ENCODE measurements at regions not wholly inside any gene's neighbourhood (a gene's known extent, or its start where the extent isn't known, plus 50 kb on each side); places are given as distances from the start of the nearest gene placed in this dataset.

DNA sequence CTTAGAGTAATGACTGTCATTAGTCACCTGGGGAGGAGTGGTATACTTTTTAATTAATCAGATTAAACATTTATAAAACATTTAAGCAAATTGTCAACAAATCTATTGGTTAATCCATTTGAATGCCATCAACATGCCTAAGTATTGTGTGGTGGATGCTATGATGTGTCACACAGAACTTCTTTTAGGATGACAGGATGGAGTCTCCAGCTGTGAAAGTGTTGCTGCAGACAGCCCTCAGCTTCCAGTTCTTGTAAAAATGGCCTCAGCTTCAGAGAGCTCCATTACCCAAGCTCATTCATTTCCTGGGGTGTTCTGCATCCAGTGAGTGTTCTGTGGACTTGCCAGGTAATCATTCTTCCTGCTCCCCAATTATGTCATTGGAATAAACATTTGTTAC lies 74.3 kb upstream of the CLNK start:
- H3K36me3 Mint-ChIP-seq (ENCODE audit: low read depth) = no peaks in the 10 kb centered on the region
- TF ChIP-seq, protein P1, sequence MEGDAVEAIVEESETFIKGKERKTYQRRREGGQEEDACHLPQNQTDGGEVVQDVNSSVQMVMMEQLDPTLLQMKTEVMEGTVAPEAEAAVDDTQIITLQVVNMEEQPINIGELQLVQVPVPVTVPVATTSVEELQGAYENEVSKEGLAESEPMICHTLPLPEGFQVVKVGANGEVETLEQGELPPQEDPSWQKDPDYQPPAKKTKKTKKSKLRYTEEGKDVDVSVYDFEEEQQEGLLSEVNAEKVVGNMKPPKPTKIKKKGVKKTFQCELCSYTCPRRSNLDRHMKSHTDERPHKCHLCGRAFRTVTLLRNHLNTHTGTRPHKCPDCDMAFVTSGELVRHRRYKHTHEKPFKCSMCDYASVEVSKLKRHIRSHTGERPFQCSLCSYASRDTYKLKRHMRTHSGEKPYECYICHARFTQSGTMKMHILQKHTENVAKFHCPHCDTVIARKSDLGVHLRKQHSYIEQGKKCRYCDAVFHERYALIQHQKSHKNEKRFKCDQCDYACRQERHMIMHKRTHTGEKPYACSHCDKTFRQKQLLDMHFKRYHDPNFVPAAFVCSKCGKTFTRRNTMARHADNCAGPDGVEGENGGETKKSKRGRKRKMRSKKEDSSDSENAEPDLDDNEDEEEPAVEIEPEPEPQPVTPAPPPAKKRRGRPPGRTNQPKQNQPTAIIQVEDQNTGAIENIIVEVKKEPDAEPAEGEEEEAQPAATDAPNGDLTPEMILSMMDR (IDR thresholded peaks at IDR 0.05; ENCODE audit: unreplicated experiment in 3 of 3) = no peak

DNA sequence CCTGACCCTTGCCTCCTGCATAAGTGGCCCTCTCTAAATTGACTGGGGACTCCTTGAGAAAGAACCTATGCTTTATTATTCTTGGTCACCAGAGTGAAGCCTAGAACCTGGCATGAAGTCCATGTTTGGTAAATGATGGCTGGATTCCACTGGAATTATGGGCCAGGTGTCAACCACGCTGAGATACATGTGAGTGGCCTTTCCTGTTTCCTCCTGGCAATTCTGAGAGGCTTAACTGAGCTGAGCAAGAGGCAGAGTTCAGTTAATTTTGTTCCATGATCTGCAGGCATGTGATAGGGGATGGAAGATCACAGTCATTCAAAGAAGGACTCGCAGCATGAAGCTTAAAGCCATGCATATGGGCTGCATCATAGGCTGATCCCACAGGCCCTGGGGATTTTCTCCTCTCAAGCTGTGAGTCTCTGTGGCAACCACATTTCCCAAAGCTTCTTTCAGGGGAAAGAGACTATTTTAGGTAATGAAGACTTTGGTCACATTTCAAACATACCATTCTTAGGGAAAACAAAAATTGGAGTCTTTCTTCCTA lies 69.4 kb upstream of the CLNK start:
- no peaks in the 10 kb centered on the region for H3K27me3 Mint-ChIP-seq (ENCODE audit: low read depth)
- H3K4me3 Mint-ChIP-seq = no peak overlapping the region
- H3K36me3 Mint-ChIP-seq (ENCODE audit: low read depth) = no peaks in the 10 kb centered on the region
- H3K4me1 Mint-ChIP-seq = peaks cover 15% of the 10 kb centered on the region
- TF ChIP-seq, protein P1 (IDR thresholded peaks at IDR 0.05; ENCODE audit: unreplicated experiment in 3 of 3) = no peak
- peak overlapping the region in 1 of 3 experiments; percentile 23 for H3K27ac Mint-ChIP-seq
- no peaks in the 10 kb centered on the region for H3K9me3 Mint-ChIP-seq

More for the DNA sequence above, 74.3 kb upstream of the CLNK start:
- no peak overlapping the region for H3K27ac Mint-ChIP-seq
- no peak overlapping the region for H3K4me3 Mint-ChIP-seq
- H3K9me3 Mint-ChIP-seq = no peaks in the 10 kb centered on the region
- H3K27me3 Mint-ChIP-seq (ENCODE audit: low read depth) = no peaks in the 10 kb centered on the region
- H3K4me1 Mint-ChIP-seq = peaks cover 18% of the 10 kb centered on the region

DNA sequence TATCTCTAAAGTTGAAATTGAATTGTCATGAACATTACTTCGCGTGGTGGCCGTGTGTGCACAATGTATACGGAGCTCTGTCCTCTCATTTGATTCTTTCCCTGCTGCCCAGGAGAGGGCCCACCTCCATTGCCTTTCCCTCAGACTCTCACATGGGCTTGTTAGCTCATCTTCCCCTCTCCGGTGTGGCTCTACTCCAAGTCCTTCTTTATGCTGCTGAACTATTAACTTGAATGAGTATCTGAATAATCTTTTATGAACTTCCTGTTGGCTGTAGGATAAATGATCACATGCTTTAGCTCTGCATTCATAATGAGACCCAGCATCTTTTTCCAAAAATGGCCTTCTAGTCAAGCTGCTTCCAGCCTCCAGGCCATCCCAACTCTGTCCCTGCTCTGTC lies 68.8 kb upstream of the CLNK start:
- peaks cover 15% of the 10 kb centered on the region for H3K4me1 Mint-ChIP-seq
- no peaks in the 10 kb centered on the region for H3K27me3 Mint-ChIP-seq (ENCODE audit: low read depth)
- no peaks in the 10 kb centered on the region for H3K36me3 Mint-ChIP-seq (ENCODE audit: low read depth)
- H3K4me3 Mint-ChIP-seq = no peak overlapping the region
- TF ChIP-seq, protein P1 (IDR thresholded peaks at IDR 0.05; ENCODE audit: unreplicated experiment in 3 of 3) = peak in 2 of 3 experiments; percentile 9
- H3K27ac Mint-ChIP-seq = peak overlapping the region in 2 of 3 experiments; percentile 7 to 23
- no peaks in the 10 kb centered on the region for H3K9me3 Mint-ChIP-seq

DNA sequence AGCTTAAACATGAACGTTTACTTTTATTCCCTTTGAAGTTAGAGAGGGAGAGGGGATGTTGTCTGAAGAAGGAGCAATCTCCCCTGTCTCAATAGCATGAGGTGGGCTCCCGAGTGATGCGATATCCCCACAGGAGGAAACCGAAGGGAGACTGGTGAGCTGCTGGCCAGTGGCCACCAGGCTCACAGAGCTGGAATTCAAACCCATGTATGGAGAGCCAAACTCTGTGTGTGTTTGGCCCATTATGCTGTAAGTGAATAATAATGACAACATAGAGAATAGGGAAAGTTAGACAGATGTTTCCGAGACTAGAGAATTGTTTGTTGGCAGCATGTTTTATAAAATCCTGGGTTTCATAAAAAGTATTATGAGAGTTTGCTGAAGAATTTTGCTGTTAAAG lies 66.1 kb upstream of the CLNK start:
- H3K27me3 Mint-ChIP-seq (ENCODE audit: low read depth) = no peaks in the 10 kb centered on the region
- no peaks in the 10 kb centered on the region for H3K36me3 Mint-ChIP-seq (ENCODE audit: low read depth)
- TF ChIP-seq, protein P1 (IDR thresholded peaks at IDR 0.05; ENCODE audit: unreplicated experiment in 3 of 3) = no peak
- H3K4me1 Mint-ChIP-seq = peaks cover 20% of the 10 kb centered on the region
- no peaks in the 10 kb centered on the region for H3K9me3 Mint-ChIP-seq
- no peak overlapping the region for H3K27ac Mint-ChIP-seq
- H3K4me3 Mint-ChIP-seq = no peak overlapping the region

GRCh38 chr4:10747186-10747585 lies 62.6 kb upstream of the CLNK start:
- H3K36me3 Mint-ChIP-seq (ENCODE audit: low read depth) = no peaks in the 10 kb centered on the region
- TF ChIP-seq, protein P1 (IDR thresholded peaks at IDR 0.05; ENCODE audit: unreplicated experiment in 3 of 3) = no peak
- H3K4me3 Mint-ChIP-seq = no peak overlapping the region
- no peaks in the 10 kb centered on the region for H3K27me3 Mint-ChIP-seq (ENCODE audit: low read depth)
- peaks cover 14% of the 10 kb centered on the region for H3K4me1 Mint-ChIP-seq
- H3K27ac Mint-ChIP-seq = peak overlapping the region in 2 of 3 experiments; percentile 51 to 61
- H3K9me3 Mint-ChIP-seq = no peaks in the 10 kb centered on the region
